H9 (cell line): ENCODE measurements at regions not wholly inside any gene's neighbourhood (a gene's known extent, or its start where the extent isn't known, plus 50 kb on each side); places are given as distances from the start of the nearest gene placed in this dataset.

Experiments
- DNase-seq: peaks from one replicate; pipeline ENCODE4 v3.0.0-alpha.2; 2017
- H2AFZ ChIP-seq: one replicate; pipeline ENCODE4 v1.6.1; 2013; ENCODE audit warnings: mild to moderate bottlenecking, low read length, control low read depth, moderate library complexity
- H2AK5ac ChIP-seq: 2 replicates; pipeline ENCODE4 v1.6.1; 2013; ENCODE audit warnings: low read length, control low read depth, mixed read lengths; ENCODE audit not compliant: insufficient read length
- H2BK120ac ChIP-seq: one replicate; pipeline ENCODE4 v1.6.1; 2013; ENCODE audit warnings: low read depth, mild to moderate bottlenecking, low read length, control low read depth, inconsistent platforms; ENCODE audit not compliant: poor library complexity, severe bottlenecking
- H2BK12ac ChIP-seq: 2 replicates; pipeline ENCODE4 v1.6.1; 2013; ENCODE audit warnings: low read length, control low read depth, mixed read lengths, low read depth; ENCODE audit not compliant: insufficient read length
- H2BK15ac ChIP-seq: 2 replicates; pipeline ENCODE4 v1.6.1; 2013; ENCODE audit warnings: low read depth, low read length, control low read depth
- H2BK20ac ChIP-seq: one replicate; pipeline ENCODE4 v1.6.1; 2013; ENCODE audit warnings: low read depth, mild to moderate bottlenecking, low read length, control low read depth, inconsistent platforms; ENCODE audit not compliant: poor library complexity, severe bottlenecking
- H2BK5ac ChIP-seq: 2 replicates; pipeline ENCODE4 v1.6.1; 2013; ENCODE audit warnings: low read length, control low read depth, mixed read lengths; ENCODE audit not compliant: insufficient read length
- H3K14ac ChIP-seq: 2 replicates; pipeline ENCODE4 v1.6.1; 2013; ENCODE audit warnings: low read length, control low read depth; ENCODE audit not compliant: insufficient read depth
- H3K18ac ChIP-seq: 2 replicates; pipeline ENCODE4 v1.6.1; 2013; ENCODE audit warnings: low read depth, mild to moderate bottlenecking, mixed read lengths, low read length, control low read depth; ENCODE audit not compliant: insufficient read length
- H3K23ac ChIP-seq: 2 replicates; pipeline ENCODE4 v1.6.1; 2013; ENCODE audit warnings: low read length, control low read depth, mixed read lengths, low read depth; ENCODE audit not compliant: insufficient read length
- H3K23me2 ChIP-seq: 2 replicates; pipeline ENCODE4 v1.6.1; 2013; ENCODE audit warnings: low read depth, mild to moderate bottlenecking, mixed read lengths, low read length, control low read depth; ENCODE audit not compliant: insufficient read length, poor library complexity, severe bottlenecking
- H3K27ac ChIP-seq: 2 replicates; pipeline ENCODE4 v1.5.1; 2013; ENCODE audit warnings: low read length, control low read depth, mixed read lengths, low read depth; ENCODE audit not compliant: insufficient read length
- H3K27me3 ChIP-seq: 2 replicates; pipeline ENCODE4 v1.6.1; 2013; ENCODE audit warnings: low read length, control low read depth, inconsistent platforms; ENCODE audit not compliant: insufficient read depth
- H3K4ac ChIP-seq: 2 replicates; pipeline ENCODE4 v1.6.1; 2013; ENCODE audit warnings: low read depth, mild to moderate bottlenecking, control low read depth, inconsistent platforms, low read length, moderate library complexity
- H3K4me1 ChIP-seq: 2 replicates; pipeline ENCODE4 v1.6.1; 2013; ENCODE audit warnings: low read length, control low read depth, inconsistent platforms; ENCODE audit not compliant: insufficient read depth
- H3K4me2 ChIP-seq: 2 replicates; pipeline ENCODE4 v1.6.1; 2013; ENCODE audit warnings: low read length, control low read depth, mixed read lengths; ENCODE audit not compliant: insufficient read length, insufficient read depth
- H3K56ac ChIP-seq: 2 replicates; pipeline ENCODE4 v1.6.1; 2013; ENCODE audit warnings: low read depth, mild to moderate bottlenecking, mixed read lengths, low read length, control low read depth; ENCODE audit not compliant: insufficient read length
- H3K79me1 ChIP-seq: 2 replicates; pipeline ENCODE4 v1.6.1; 2013; ENCODE audit warnings: low read depth, mild to moderate bottlenecking, moderate library complexity, low read length, control low read depth, inconsistent platforms; ENCODE audit not compliant: insufficient read depth, poor library complexity, severe bottlenecking
- H3K79me2 ChIP-seq: 2 replicates; pipeline ENCODE4 v1.6.1; 2013; ENCODE audit warnings: low read length, control low read depth, inconsistent platforms; ENCODE audit not compliant: insufficient read depth
- H3K9ac ChIP-seq: 2 replicates; pipeline ENCODE4 v1.6.1; 2013; ENCODE audit warnings: low read length, control low read depth, mixed read lengths; ENCODE audit not compliant: insufficient read length; ENCODE audit errors: extremely low read depth
- H3K9me3 ChIP-seq: one replicate; pipeline ENCODE4 v1.6.1; 2013; ENCODE audit warnings: low read depth, low read length, inconsistent platforms; ENCODE audit not compliant: control insufficient read depth
- H3T11ph ChIP-seq: one replicate; pipeline ENCODE4 v1.6.1; 2013; ENCODE audit warnings: mild to moderate bottlenecking, low read length, control low read depth, inconsistent platforms
- H4K20me1 ChIP-seq: one replicate; pipeline ENCODE4 v1.6.1; 2013; ENCODE audit not compliant: control insufficient read depth, insufficient read length, insufficient read depth
- H4K5ac ChIP-seq: 2 replicates; pipeline ENCODE4 v1.6.1; 2013; ENCODE audit warnings: low read depth, mild to moderate bottlenecking, mixed read lengths, low read length, control low read depth; ENCODE audit not compliant: insufficient read length
- H4K8ac ChIP-seq: replicated peaks from 2 replicates; pipeline ENCODE4 v1.6.1; 2013; ENCODE audit warnings: low read length, control low read depth, mixed read lengths, low read depth; ENCODE audit not compliant: insufficient read length
- H4K91ac ChIP-seq: 2 replicates; pipeline ENCODE4 v1.6.1; 2013; ENCODE audit warnings: low read depth, mild to moderate bottlenecking, moderate library complexity, mixed read lengths, low read length, control low read depth; ENCODE audit not compliant: insufficient read length
- H3K27ac Mint-ChIP-seq, 3 experiments: 2 replicates in 2 of 3; 3 replicates in 1 of 3; pipeline ENCODE4 v1.8.0; 2020 to 2021; ENCODE audit warnings: mixed read lengths in 3 of 3, mild to moderate bottlenecking in 1 of 3, moderate library complexity in 1 of 3
- H3K27me3 Mint-ChIP-seq: 2 replicates; pipeline ENCODE4 v1.8.0; 2021; ENCODE audit warnings: low read depth, mild to moderate bottlenecking, moderate library complexity, mixed read lengths
- H3K36me3 Mint-ChIP-seq, 3 experiments: 2 replicates in 2 of 3; 3 replicates in 1 of 3; pipeline ENCODE4 v1.8.0; 2020 to 2021; ENCODE audit warnings: low read depth in 3 of 3, mixed read lengths in 3 of 3; ENCODE audit not compliant: insufficient read depth in 1 of 3
- H3K4me1 Mint-ChIP-seq, 2 experiments: 2 replicates each; pipeline ENCODE4 v1.8.0; 2020; ENCODE audit warnings: mixed read lengths in 2 of 2
- H3K4me3 Mint-ChIP-seq, 2 experiments: 2 replicates in 1 of 2; 3 replicates in 1 of 2; pipeline ENCODE4 v1.8.0; 2020 to 2021; ENCODE audit warnings: mild to moderate bottlenecking in 2 of 2, mixed read lengths in 2 of 2, moderate library complexity in 1 of 2
- H3K9me3 Mint-ChIP-seq, 2 experiments: 2 replicates in 1 of 2; 3 replicates in 1 of 2; pipeline ENCODE4 v1.8.0; 2020; ENCODE audit warnings: mild to moderate bottlenecking in 2 of 2, mixed read lengths in 2 of 2, moderate library complexity in 1 of 2
- CTCF ChIP-seq: fragments of 200-600 bp; sonication (generic); conservative IDR thresholded peaks from 3 replicates; pipeline ENCODE4 v1.8.0; 2021; ENCODE audit warnings: antibody characterized with exemption, mild to moderate bottlenecking
- WGBS: extraction: QIAGEN DNeasy Blood & Tissue Kit; methylation state at CpG from one replicate; pipeline ENCODE4 v1.1.7; 2013; ENCODE audit warnings: missing lambda C conversion rate, low lambda C conversion rate, mixed read lengths; ENCODE audit not compliant: insufficient read length; ENCODE audit errors: extremely low coverage; 5-methylcytosine and 5-hydroxymethylcytosine counted together

- no CpG with 5 or more reads among the region's 7 CpGs for WGBS
These were observed 590.0 kb downstream of the EPHA3 start for GRCh38 chr3:89697321-89697916.

More at GRCh38 chr3:89697321-89697916, 590.0 kb downstream of the EPHA3 start:
- no peak overlapping the region for H3K4ac ChIP-seq
- H3K36me3 Mint-ChIP-seq = peaks cover 0 to 8% (median 7%) of the 10 kb centered on the region in 3 experiments; a peak in 2 of 7 replicates
- H2BK12ac ChIP-seq = no peak overlapping the region
- H3K23ac ChIP-seq = no peak overlapping the region
- no peak overlapping the region for H4K5ac ChIP-seq
- H2BK120ac ChIP-seq = no peak overlapping the region
- no peak overlapping the region for H3K14ac ChIP-seq
- no peaks in the 10 kb centered on the region for H4K20me1 ChIP-seq
- no peaks in the 10 kb centered on the region for H3K4me1 Mint-ChIP-seq
- no peaks in the 10 kb centered on the region for H3K79me1 ChIP-seq
- H3K4me3 Mint-ChIP-seq = no peak overlapping the region
- no peak for TF ChIP-seq CTCF
- no peak overlapping the region for H3T11ph ChIP-seq
- H3K18ac ChIP-seq = no peak overlapping the region
- H4K91ac ChIP-seq = no peak overlapping the region
- no peaks in the 10 kb centered on the region for H3K27me3 Mint-ChIP-seq
- H3K27ac Mint-ChIP-seq = no peak overlapping the region
- H3K4me1 ChIP-seq = no peaks in the 10 kb centered on the region
- H3K27me3 ChIP-seq = no peaks in the 10 kb centered on the region
- H3K9ac ChIP-seq = no peak overlapping the region
- H3K9me3 ChIP-seq = peaks cover 6% of the 10 kb centered on the region
- no peak overlapping the region for H3K4me2 ChIP-seq
- H2AFZ ChIP-seq = no peak overlapping the region
- H3K79me2 ChIP-seq = no peaks in the 10 kb centered on the region
- DNase-seq = no peak
- H3K23me2 ChIP-seq = no peaks in the 10 kb centered on the region
- H3K9me3 Mint-ChIP-seq = peaks cover 3 to 15% of the 10 kb centered on the region in 2 experiments; a peak in 4 of 5 replicates
- no peak overlapping the region for H2AK5ac ChIP-seq
- H3K56ac ChIP-seq = no peak overlapping the region
- no peak overlapping the region for H2BK15ac ChIP-seq
- no peak overlapping the region for H2BK20ac ChIP-seq
- no peak overlapping the region for H2BK5ac ChIP-seq
- no peak overlapping the region for H3K27ac ChIP-seq
- no peak overlapping the region for H4K8ac ChIP-seq
